Endothelial cell of umbilical vein (primary cell): ENCODE measurements at regions not wholly inside any gene's neighbourhood (a gene's known extent, or its start where the extent isn't known, plus 50 kb on each side); places are given as distances from the start of the nearest gene placed in this dataset.

ENCODE experiments used
- CTCF ChIP-seq, 2 donors: IDR thresholded peaks; 1 replicate in 1 of 2; 2 replicates in 1 of 2; pipeline ENCODE4 v1.5.1; 2011; ENCODE audit warnings: low read length in 2 of 2, mild to moderate bottlenecking in 2 of 2, moderate library complexity in 2 of 2, control low read depth in 1 of 2, inconsistent platforms in 1 of 2, low read depth in 1 of 2; ENCODE audit not compliant: insufficient read depth in 1 of 2; ENCODE audit errors: extremely low read depth in 1 of 2
- EZH2 ChIP-seq: IDR thresholded peaks from 2 replicates; pipeline ENCODE4 v1.6.1; 2012; ENCODE audit warnings: borderline replicate concordance, low read depth, mild to moderate bottlenecking, moderate library complexity, low read length, inconsistent platforms; ENCODE audit not compliant: severe bottlenecking
- FOS ChIP-seq: IDR thresholded peaks from 2 replicates; pipeline ENCODE4 v1.6.1; 2011; ENCODE audit warnings: mild to moderate bottlenecking, low read length, moderate library complexity, borderline replicate concordance; ENCODE audit not compliant: insufficient read depth
- GATA2 ChIP-seq: IDR thresholded peaks from 2 replicates; pipeline ENCODE4 v1.7.0; 2011; ENCODE audit warnings: low read depth, mild to moderate bottlenecking, moderate library complexity, mixed read lengths, low read length; ENCODE audit not compliant: insufficient read length, insufficient read depth
- JUN ChIP-seq: IDR thresholded peaks from 2 replicates; pipeline ENCODE4 v1.6.1; 2011; ENCODE audit warnings: borderline replicate concordance, low read depth; ENCODE audit not compliant: insufficient read length, insufficient read depth
- MAX ChIP-seq: IDR thresholded peaks from 2 replicates; pipeline ENCODE4 v1.6.1; 2011; ENCODE audit not compliant: insufficient read depth, insufficient read length
- MYC ChIP-seq: IDR thresholded peaks from one replicate; pipeline ENCODE4 v1.6.1; 2011; ENCODE audit warnings: mild to moderate bottlenecking, low read depth, low read length
- POLR2A ChIP-seq: IDR thresholded peaks from 2 replicates; pipeline ENCODE4 v1.6.1; 2012; ENCODE audit warnings: low read depth, mild to moderate bottlenecking, control low read depth, low read length
- POLR2AphosphoS5 ChIP-seq: IDR thresholded peaks from 2 replicates; pipeline ENCODE4 v1.6.1; 2012; ENCODE audit warnings: low read depth, mild to moderate bottlenecking, control low read depth, low read length, moderate library complexity; ENCODE audit not compliant: insufficient read depth

GRCh38 chr1:69090752-69091151 is 477.0 kb upstream of the LRRC7 start:
- TF ChIP-seq CTCF (IDR thresholded peaks at IDR 0.05; ENCODE audit: extremely low read depth in 1 of 2, insufficient read depth in 1 of 2, low read depth in 1 of 2, low read length in 2 of 2), result no peak
- TF ChIP-seq POLR2A, result no peak
- no peak for TF ChIP-seq MYC
- TF ChIP-seq EZH2, result no peak
- no peak for TF ChIP-seq POLR2AphosphoS5
- TF ChIP-seq MAX, result no peak
- TF ChIP-seq GATA2, result no peak
- TF ChIP-seq JUN, result no peak
- TF ChIP-seq FOS, result no peak
